Heart left ventricle (tissue), 13 donors: ENCODE measurements at regions not wholly inside any gene's neighbourhood (a gene's known extent, or its start where the extent isn't known, plus 50 kb on each side); places are given as distances from the start of the nearest gene placed in this dataset.

Experiments
- CTCF ChIP-seq, 12 donors: fragments of 200-600 bp; sonication (generic) in 4 of 12; IDR thresholded peaks; one replicate each; pipeline versions ENCODE4 v1.5.0 to v1.8.0; 2018 to 2022; ENCODE audit warnings: antibody characterized with exemption in 12 of 12, mild to moderate bottlenecking in 5 of 12
- POLR2A ChIP-seq, 2 donors: fragments of 450-650 bp; IDR thresholded peaks; one replicate each; pipeline ENCODE4 v1.6.1; 2017; ENCODE audit warnings: antibody characterized with exemption in 2 of 2, mild to moderate bottlenecking in 2 of 2, moderate library complexity in 2 of 2
- donor health status: ischemic (EF 13 %, LVEDD 7.1; RV severe dilation, severe dysfunction).
- donor health status: DM: no; HTN: yes; CAD: no.
- donor health status: DM: no; HTN: no; CAD: no.
- donor health status: ischemic (EF 25% LVEDD 6.9; RV normal size, moderate dysfunction).
- donor health status: ischemic (EF 25% LVEDD 5.7; RV mildly dilated, moderate dysfunction).
- donor health status: ischemic (EF 35%, LVEDD 5.7; RV mildly dilated, moderate dysfunction).
- donor health status: nonischemic (EF 11% LVEDD 7.7; RV severe dilation, severe dysfunction).
- donor health status: DM: yes; HTN: yes; CAD: no.
- donor health status: PGD.
- donor health status: ischemic (EF 29% LVEDD 5.4; RV normal size, mild dysfunction).
- donor health status: nonischemic (EF 23%, LVEDD 6.1; RV moderate dilation, normal function).

GRCh38 chr11:41784513-41785335, 325.3 kb upstream of the LRRC4C start:
- TF ChIP-seq CTCF (IDR thresholded peaks at IDR 0.05) (no peak), POLR2A (IDR thresholded peaks at IDR 0.05) (no peak)
